ENCODE measurements at regions not wholly inside any gene's neighbourhood (a gene's known extent, or its start where the extent isn't known, plus 50 kb on each side); places are given as distances from the start of the nearest gene placed in this dataset.

- TF ChIP-seq, protein P1, sequence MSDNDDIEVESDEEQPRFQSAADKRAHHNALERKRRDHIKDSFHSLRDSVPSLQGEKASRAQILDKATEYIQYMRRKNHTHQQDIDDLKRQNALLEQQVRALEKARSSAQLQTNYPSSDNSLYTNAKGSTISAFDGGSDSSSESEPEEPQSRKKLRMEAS (IDR thresholded peaks at IDR 0.05; ENCODE audit: insufficient read depth, insufficient read length), result no peak
- TF ChIP-seq POLR2A (IDR thresholded peaks at IDR 0.05; ENCODE audit: low read depth, low read length) (no peak), GATA2 (IDR thresholded peaks at IDR 0.05; ENCODE audit: insufficient read depth, insufficient read length, low read depth, low read length) (no peak), MYC (IDR thresholded peaks at IDR 0.05; ENCODE audit: low read depth, low read length) (no peak), FOS (IDR thresholded peaks at IDR 0.05; ENCODE audit: borderline replicate concordance, insufficient read depth, low read length) (no peak), POLR2AphosphoS5 (IDR thresholded peaks at IDR 0.05; ENCODE audit: insufficient read depth, low read depth, low read length) (no peak), EZH2 (IDR thresholded peaks at IDR 0.05; ENCODE audit: borderline replicate concordance, low read depth, low read length, severe bottlenecking) (no peak), JUN (IDR thresholded peaks at IDR 0.05; ENCODE audit: borderline replicate concordance, insufficient read depth, insufficient read length, low read depth) (no peak)
- TF ChIP-seq, protein P2, sequence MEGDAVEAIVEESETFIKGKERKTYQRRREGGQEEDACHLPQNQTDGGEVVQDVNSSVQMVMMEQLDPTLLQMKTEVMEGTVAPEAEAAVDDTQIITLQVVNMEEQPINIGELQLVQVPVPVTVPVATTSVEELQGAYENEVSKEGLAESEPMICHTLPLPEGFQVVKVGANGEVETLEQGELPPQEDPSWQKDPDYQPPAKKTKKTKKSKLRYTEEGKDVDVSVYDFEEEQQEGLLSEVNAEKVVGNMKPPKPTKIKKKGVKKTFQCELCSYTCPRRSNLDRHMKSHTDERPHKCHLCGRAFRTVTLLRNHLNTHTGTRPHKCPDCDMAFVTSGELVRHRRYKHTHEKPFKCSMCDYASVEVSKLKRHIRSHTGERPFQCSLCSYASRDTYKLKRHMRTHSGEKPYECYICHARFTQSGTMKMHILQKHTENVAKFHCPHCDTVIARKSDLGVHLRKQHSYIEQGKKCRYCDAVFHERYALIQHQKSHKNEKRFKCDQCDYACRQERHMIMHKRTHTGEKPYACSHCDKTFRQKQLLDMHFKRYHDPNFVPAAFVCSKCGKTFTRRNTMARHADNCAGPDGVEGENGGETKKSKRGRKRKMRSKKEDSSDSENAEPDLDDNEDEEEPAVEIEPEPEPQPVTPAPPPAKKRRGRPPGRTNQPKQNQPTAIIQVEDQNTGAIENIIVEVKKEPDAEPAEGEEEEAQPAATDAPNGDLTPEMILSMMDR (IDR thresholded peaks at IDR 0.05; ENCODE audit: extremely low read depth in 1 of 2, insufficient read depth in 1 of 2, low read depth in 1 of 2, low read length in 2 of 2), result no peak
- Histone ChIP-seq H3K9ac (replicated peaks; ENCODE audit: extremely low read depth, insufficient read depth, low read length) (no peak overlapping the region), H3K79me2 (ENCODE audit: control insufficient read depth, insufficient read depth, low read length) (no peaks in the 10 kb centered on the region), H3K4me2 (ENCODE audit: insufficient read depth, low read length) (no peak overlapping the region), H2AFZ (ENCODE audit: low read depth, low read length) (no peak overlapping the region), H3K27me3 (ENCODE audit: control insufficient read depth in 2 of 2, insufficient read depth in 2 of 2, low read length in 2 of 2) (peaks cover 0 to 3% of the 10 kb centered on the region in 2 experiments), H3K9me1 (replicated peaks; ENCODE audit: control insufficient read depth, extremely low read depth, insufficient read depth, low read length) (no peaks in the 10 kb centered on the region), H3K27ac (ENCODE audit: insufficient read depth, low read depth, low read length) (no peak overlapping the region), H3K36me3 (ENCODE audit: control insufficient read depth in 2 of 2, extremely low read depth in 1 of 2, insufficient read depth in 2 of 2, low read length in 2 of 2) (no peaks in the 10 kb centered on the region), H3K9me3 (replicated peaks; ENCODE audit: control insufficient read depth, insufficient read depth, low read length) (no peaks in the 10 kb centered on the region), H3K4me3 (replicated peaks in 1 of 3; ENCODE audit: insufficient read depth in 1 of 3, low read depth in 1 of 3, low read length in 3 of 3) (no peak overlapping the region), H4K20me1 (replicated peaks; ENCODE audit: control insufficient read depth, extremely low read depth, insufficient read depth, low read length) (no peaks in the 10 kb centered on the region), H3K4me1 (ENCODE audit: control insufficient read depth, extremely low read depth, insufficient read depth, low read length) (no peaks in the 10 kb centered on the region)
- dilution Hi-C loops (cut with MboI; ENCODE audit: extremely low pct_ligation_motif_present, low sequenced_read_pairs) (no loop called here), intact Hi-C loops (cut with micrococcal nuclease) (no loop called here)
- DNase-seq (ENCODE audit: low read depth, low spot score), result no peak
- POLR2A ChIA-PET, result no interaction called here
- CTCF ChIA-PET, result interaction anchor here (0.7 to 1.1 kb wide), 2 partner anchors 11 to 37 kb away, joined by 3 to 4 read pairs; no protein-coding TSS in a partner anchor
- no TSS peak for BruUV-seq (replicated peaks)
- no peak for FAIRE-seq
These were observed 154.3 kb downstream of the NR2F2 start for GRCh38 chr15:96484830-96485229.

Data from endothelial cell of umbilical vein (primary cell).